K562 (cell line): ENCODE measurements at regions not wholly inside any gene's neighbourhood (a gene's known extent, or its start where the extent isn't known, plus 50 kb on each side); places are given as distances from the start of the nearest gene placed in this dataset.

ENCODE experiments used
- ATAC-seq: fragments of 200-7000 bp; cut with Tn5 transposase; 3 replicates; pipeline ENCODE4 v1.9.1; 2020; ENCODE audit warnings: moderate library complexity
- BruUV-seq: library from RNA; stranded (reverse); fragments of 400-500 nt; replicated peaks from 2 replicates; lab custom pipeline; 2021; lab: Mats Ljungman, UMichigan
- CTCF ChIA-PET: fragments of 300-600 bp; formaldehyde crosslinking; extraction: SDS; loops from one replicate; lab custom pipeline; 2021; ENCODE audit warnings: low intra/inter-chr PET ratio; lab: Yijun Ruan, JAX
- POLR2A ChIA-PET: fragments of 300-600, 350-650 bp; sonication (Branson Sonifier 250); formaldehyde crosslinking; extraction: SDS; loops from one replicate; lab custom pipeline; 2021; ENCODE audit warnings: antibody characterized with exemption, inconsistent platforms; lab: Yijun Ruan, JAX
- DNase-seq, 4 experiments: peaks; one replicate each; pipeline versions ENCODE4 v3.0.0 to v3.0.0-alpha.2; 2011 to 2018; ENCODE audit warnings: low spot score in 3 of 4, mixed read lengths in 3 of 4; ENCODE audit errors: extremely low read depth in 1 of 4
- FAIRE-seq: peaks from 2 replicates; lab custom pipeline; 2011; peaks lifted over from hg19 to GRCh38; lab: Jason Lieb, UNC
- H2AFZ ChIP-seq: 2 replicates; pipeline ENCODE4 v1.6.0; 2011; ENCODE audit warnings: low read depth, low read length, control low read depth, inconsistent platforms
- H3K27ac ChIP-seq: fragments of 200-600 bp; 3 replicates; pipeline ENCODE4 v1.8.0; 2011; ENCODE audit warnings: low read depth, mild to moderate bottlenecking, control low read depth, inconsistent platforms, low read length, moderate library complexity, mixed read lengths; ENCODE audit errors: extremely low read depth
- H3K27me3 ChIP-seq, 2 experiments: fragments of 300-600 bp in 1 of 2; 2 replicates in 1 of 2; 3 replicates in 1 of 2; pipeline versions ENCODE4 v1.6.0 to v1.8.0; 2011; ENCODE audit warnings: inconsistent platforms in 2 of 2, low read length in 2 of 2, mild to moderate bottlenecking in 1 of 2, mixed read lengths in 1 of 2, moderate library complexity in 1 of 2; ENCODE audit not compliant: control insufficient read depth in 2 of 2, insufficient read depth in 2 of 2
- H3K36me3 ChIP-seq: fragments of 300-600 bp; 3 replicates; pipeline ENCODE4 v1.8.0; 2011; ENCODE audit warnings: mild to moderate bottlenecking, low read length, inconsistent platforms; ENCODE audit not compliant: control insufficient read depth, insufficient read depth
- H3K4me1 ChIP-seq, 2 experiments: fragments of 200-600 bp in 1 of 2; replicated peaks in 1 of 2; 2 replicates in 1 of 2; 3 replicates in 1 of 2; pipeline versions ENCODE4 v1.5.1 to v1.8.0; 2011; ENCODE audit warnings: inconsistent platforms in 2 of 2, low read length in 2 of 2, mild to moderate bottlenecking in 1 of 2, mixed read lengths in 1 of 2, moderate library complexity in 1 of 2; ENCODE audit not compliant: control insufficient read depth in 2 of 2, insufficient read depth in 2 of 2
- H3K4me2 ChIP-seq: 2 replicates; pipeline ENCODE4 v1.6.1; 2011; ENCODE audit warnings: low read length, control low read depth, inconsistent platforms, mixed read lengths; ENCODE audit not compliant: insufficient read depth
- H3K4me3 ChIP-seq: fragments of 200-600 bp; sonication (generic), shearing (Covaris generic); 2 replicates; pipeline ENCODE4 v1.5.1; 2016; ENCODE audit warnings: control low read depth, inconsistent platforms
- H3K79me2 ChIP-seq: fragments of 200-600 bp; 3 replicates; pipeline ENCODE4 v1.8.0; 2011; ENCODE audit warnings: low read length, inconsistent platforms; ENCODE audit not compliant: control insufficient read depth, insufficient read depth
- H3K9ac ChIP-seq, 2 experiments: 2 replicates each; pipeline versions ENCODE4 v1.6.0 to v1.6.1; 2011; ENCODE audit warnings: low read depth in 2 of 2, low read length in 2 of 2, control low read depth in 1 of 2, inconsistent platforms in 1 of 2, mild to moderate bottlenecking in 1 of 2, mixed read lengths in 1 of 2; ENCODE audit not compliant: insufficient read depth in 1 of 2
- H3K9me1 ChIP-seq: one replicate; pipeline ENCODE4 v1.6.0; 2011; ENCODE audit warnings: inconsistent platforms, mild to moderate bottlenecking, low read length, moderate library complexity; ENCODE audit not compliant: control insufficient read depth, insufficient read depth
- H3K9me3 ChIP-seq: replicated peaks from 2 replicates; pipeline ENCODE4 v1.5.1; 2011; ENCODE audit warnings: low read depth, low read length, inconsistent platforms; ENCODE audit not compliant: control insufficient read depth, insufficient read depth
- H4K20me1 ChIP-seq: replicated peaks from 2 replicates; pipeline ENCODE4 v1.6.1; 2011; ENCODE audit warnings: low read length, inconsistent platforms, mixed read lengths; ENCODE audit not compliant: control insufficient read depth, insufficient read depth
- CAMTA2 ChIP-seq: fragments of 250-450 bp; sonication (Bioruptor Pico); conservative IDR thresholded peaks from 2 replicates; pipeline ENCODE4 v1.5.1; 2022
- CEBPB ChIP-seq: fragments of 450-650 bp; IDR thresholded peaks from 2 replicates; pipeline ENCODE4 v1.6.1; 2016; ENCODE audit warnings: missing genetic modification characterization, missing compliant biosample characterization
- CEBPG ChIP-seq, 3 experiments: fragments of 200-800 bp in 1 of 3; sonication (Bioruptor generic) in 1 of 3; sonication (generic) in 1 of 3; formaldehyde crosslinking in 1 of 3; IDR thresholded peaks in 2 of 3; conservative IDR thresholded peaks in 1 of 3; 2 replicates each; pipeline versions ENCODE4 v1.6.1 to v1.8.0; 2016 to 2022; ENCODE audit warnings: missing compliant biosample characterization in 2 of 3, missing genetic modification characterization in 2 of 3, mild to moderate bottlenecking in 1 of 3, missing genetic modification reagents in 1 of 3
- HDGF ChIP-seq: fragments of 450-650 bp; IDR thresholded peaks from 2 replicates; pipeline ENCODE4 v1.6.1; 2016
- ZNF263 ChIP-seq: sonication (generic); formaldehyde crosslinking; IDR thresholded peaks from 2 replicates; pipeline ENCODE4 v1.8.0; 2022; ENCODE audit warnings: mild to moderate bottlenecking, missing genetic modification reagents, borderline replicate concordance
- WGBS: fragments of 100-300 bp; shearing (Covaris generic); methylation state at CpG from one replicate; pipeline ENCODE4 v1.1.6; 2016; ENCODE audit warnings: low coverage, mixed read lengths; ENCODE audit not compliant: insufficient coverage; ENCODE audit errors: missing lambda C conversion rate; 5-methylcytosine and 5-hydroxymethylcytosine counted together
- in situ Hi-C: fragments of 300-500 bp; cut with MboI; formaldehyde crosslinking; loops from 4 replicates; pipeline ENCODE4 v1.15.0; 2018; ENCODE audit warnings: inconsistent platforms, mixed read lengths
- intact Hi-C: fragments of 100-400 bp; cut with micrococcal nuclease; formaldehyde crosslinking; loops from 2 replicates; pipeline ENCODE4 v1.14.2; 2022
- TF ChIP-seq, protein P1 (sequence below): sonication (generic); formaldehyde crosslinking; IDR thresholded peaks from 2 replicates; pipeline ENCODE4 v1.8.0; 2023; ENCODE audit warnings: missing genetic modification reagents, mild to moderate bottlenecking, borderline replicate concordance
- TF ChIP-seq, protein P2 (sequence below), 2 experiments: fragments of 450-650 bp in 1 of 2; sonication (generic) in 1 of 2; formaldehyde crosslinking in 1 of 2; IDR thresholded peaks in 1 of 2; conservative IDR thresholded peaks in 1 of 2; 2 replicates each; pipeline versions ENCODE4 v1.6.1 to v1.8.1; 2016 to 2023; ENCODE audit warnings: mild to moderate bottlenecking in 2 of 2, moderate library complexity in 2 of 2, inconsistent platforms in 1 of 2, missing genetic modification reagents in 1 of 2

GRCh38 chr5:175037820-175038219 lies 313.4 kb downstream of the MSX2 start:
- CTCF ChIA-PET, result no interaction called here

More at GRCh38 chr5:175037820-175038219, 313.4 kb downstream of the MSX2 start:
- no peak overlapping the region for H2AFZ ChIP-seq
- H3K27ac ChIP-seq, result no peak overlapping the region
- H3K9ac ChIP-seq, result no peak overlapping the region
- H3K4me2 ChIP-seq, result no peak overlapping the region
- in situ Hi-C loops, result no loop called here
- ATAC-seq (no peak), DNase-seq (no peak), FAIRE-seq (peak; percentile 15)
- H3K36me3 ChIP-seq, result no peaks in the 10 kb centered on the region
- WGBS, result 0% methylated on average over 2 of the region's 2 CpGs
- no peaks in the 10 kb centered on the region for H4K20me1 ChIP-seq
- no TSS peak for BruUV-seq
- H3K9me1 ChIP-seq, result no peaks in the 10 kb centered on the region
- no peaks in the 10 kb centered on the region for H3K4me1 ChIP-seq
- no peaks in the 10 kb centered on the region for H3K9me3 ChIP-seq
- intact Hi-C loops, result no loop called here
- H3K4me3 ChIP-seq, result no peak overlapping the region
- no peaks in the 10 kb centered on the region for H3K79me2 ChIP-seq
- POLR2A ChIA-PET, result interaction anchor here (0.7 kb wide), 1 partner anchor 161 kb away, joined by 4 read pairs; no protein-coding TSS in a partner anchor
- no peaks in the 10 kb centered on the region; a peak in 1 of 5 replicates for H3K27me3 ChIP-seq
- TF ChIP-seq, protein P1, sequence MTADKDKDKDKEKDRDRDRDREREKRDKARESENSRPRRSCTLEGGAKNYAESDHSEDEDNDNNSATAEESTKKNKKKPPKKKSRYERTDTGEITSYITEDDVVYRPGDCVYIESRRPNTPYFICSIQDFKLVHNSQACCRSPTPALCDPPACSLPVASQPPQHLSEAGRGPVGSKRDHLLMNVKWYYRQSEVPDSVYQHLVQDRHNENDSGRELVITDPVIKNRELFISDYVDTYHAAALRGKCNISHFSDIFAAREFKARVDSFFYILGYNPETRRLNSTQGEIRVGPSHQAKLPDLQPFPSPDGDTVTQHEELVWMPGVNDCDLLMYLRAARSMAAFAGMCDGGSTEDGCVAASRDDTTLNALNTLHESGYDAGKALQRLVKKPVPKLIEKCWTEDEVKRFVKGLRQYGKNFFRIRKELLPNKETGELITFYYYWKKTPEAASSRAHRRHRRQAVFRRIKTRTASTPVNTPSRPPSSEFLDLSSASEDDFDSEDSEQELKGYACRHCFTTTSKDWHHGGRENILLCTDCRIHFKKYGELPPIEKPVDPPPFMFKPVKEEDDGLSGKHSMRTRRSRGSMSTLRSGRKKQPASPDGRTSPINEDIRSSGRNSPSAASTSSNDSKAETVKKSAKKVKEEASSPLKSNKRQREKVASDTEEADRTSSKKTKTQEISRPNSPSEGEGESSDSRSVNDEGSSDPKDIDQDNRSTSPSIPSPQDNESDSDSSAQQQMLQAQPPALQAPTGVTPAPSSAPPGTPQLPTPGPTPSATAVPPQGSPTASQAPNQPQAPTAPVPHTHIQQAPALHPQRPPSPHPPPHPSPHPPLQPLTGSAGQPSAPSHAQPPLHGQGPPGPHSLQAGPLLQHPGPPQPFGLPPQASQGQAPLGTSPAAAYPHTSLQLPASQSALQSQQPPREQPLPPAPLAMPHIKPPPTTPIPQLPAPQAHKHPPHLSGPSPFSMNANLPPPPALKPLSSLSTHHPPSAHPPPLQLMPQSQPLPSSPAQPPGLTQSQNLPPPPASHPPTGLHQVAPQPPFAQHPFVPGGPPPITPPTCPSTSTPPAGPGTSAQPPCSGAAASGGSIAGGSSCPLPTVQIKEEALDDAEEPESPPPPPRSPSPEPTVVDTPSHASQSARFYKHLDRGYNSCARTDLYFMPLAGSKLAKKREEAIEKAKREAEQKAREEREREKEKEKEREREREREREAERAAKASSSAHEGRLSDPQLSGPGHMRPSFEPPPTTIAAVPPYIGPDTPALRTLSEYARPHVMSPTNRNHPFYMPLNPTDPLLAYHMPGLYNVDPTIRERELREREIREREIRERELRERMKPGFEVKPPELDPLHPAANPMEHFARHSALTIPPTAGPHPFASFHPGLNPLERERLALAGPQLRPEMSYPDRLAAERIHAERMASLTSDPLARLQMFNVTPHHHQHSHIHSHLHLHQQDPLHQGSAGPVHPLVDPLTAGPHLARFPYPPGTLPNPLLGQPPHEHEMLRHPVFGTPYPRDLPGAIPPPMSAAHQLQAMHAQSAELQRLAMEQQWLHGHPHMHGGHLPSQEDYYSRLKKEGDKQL (CRISPR knock-in tag), result no peak
- TF ChIP-seq CEBPG (CRISPR knock-in tag; IDR thresholded peaks at IDR 0.05), result no peak
- 0 out of 4 replicates have a peak, but pooled peaks of 1 of the 2 experiments have one; percentile 15 for TF ChIP-seq CEBPG (tag; conservative IDR thresholded peaks at IDR 0.05 in 1 of 2, IDR thresholded peaks at IDR 0.05 in 1 of 2)
- TF ChIP-seq ZNF263 (CRISPR knock-in tag), result no peak
- TF ChIP-seq HDGF, result no peak
- TF ChIP-seq, protein P2, sequence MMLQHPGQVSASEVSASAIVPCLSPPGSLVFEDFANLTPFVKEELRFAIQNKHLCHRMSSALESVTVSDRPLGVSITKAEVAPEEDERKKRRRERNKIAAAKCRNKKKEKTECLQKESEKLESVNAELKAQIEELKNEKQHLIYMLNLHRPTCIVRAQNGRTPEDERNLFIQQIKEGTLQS (IDR thresholded peaks at IDR 0.05), result peak; percentile 33; the same call in 1 of the 2 replicates
- TF ChIP-seq, protein P2 (CRISPR knock-in tag; conservative IDR thresholded peaks at IDR 0.05), result no peak
- TF ChIP-seq CAMTA2 (CRISPR knock-in tag), result no peak
- TF ChIP-seq CEBPB (tag), result peak; percentile 14; the same call in 1 of the 2 replicates
